ENCODE measurements at regions not wholly inside any gene's neighbourhood (a gene's known extent, or its start where the extent isn't known, plus 50 kb on each side); places are given as distances from the start of the nearest gene placed in this dataset.

- H3K9me2 ChIP-seq (replicated peaks; ENCODE audit: low read length) = no peaks in the 10 kb centered on the region
- no peaks in the 10 kb centered on the region for H3F3A ChIP-seq (ENCODE audit: low read length, unreplicated experiment)
- no peak overlapping the region for H3K27ac ChIP-seq (ENCODE audit: low read length)
- H3K79me2 ChIP-seq (ENCODE audit: low read length) = no peaks in the 10 kb centered on the region
- no peaks in the 10 kb centered on the region for H3K9me3 ChIP-seq (ENCODE audit: low read length)
- no TSS peak for BruUV-seq (replicated peaks)
- no peak overlapping the region for H2AFZ ChIP-seq (ENCODE audit: low read length)
- no peak for ATAC-seq
- POLR2A ChIA-PET (ENCODE audit: unreplicated experiment) = no interaction called here
- no peak overlapping the region for H3K4me3 ChIP-seq (ENCODE audit: low read length)
- intact Hi-C loops (cut with micrococcal nuclease) = no loop called here
- CTCF ChIA-PET = no interaction called here
- H3K4me2 ChIP-seq (ENCODE audit: low read length) = no peak overlapping the region
- no peak for DNase-seq
- no peaks in the 10 kb centered on the region for H3K4me1 ChIP-seq (ENCODE audit: insufficient read depth, low read length)
- no peak overlapping the region for H3K9ac ChIP-seq (ENCODE audit: low read length)
- no peaks in the 10 kb centered on the region for H4K20me1 ChIP-seq (ENCODE audit: low read length)
- TF ChIP-seq CTCF (conservative IDR thresholded peaks at IDR 0.05; ENCODE audit: low read depth, low read length) = no peak
- no peak for TF ChIP-seq EZH2 (IDR thresholded peaks at IDR 0.05; ENCODE audit: low read length, unreplicated experiment)
- no peak for TF ChIP-seq EZH2phosphoT487 (IDR thresholded peaks at IDR 0.05; ENCODE audit: borderline replicate concordance, low read length)
- no peaks in the 10 kb centered on the region for H3K27me3 ChIP-seq (ENCODE audit: low read length)
- H3K36me3 ChIP-seq (ENCODE audit: low read depth, low read length) = no peaks in the 10 kb centered on the region
Observed at GRCh38 chr1:87733386-87733785, 404.7 kb downstream of the LMO4 start.

GRCh38 chr1:87735750-87736149 lies 407.1 kb downstream of the LMO4 start:
- no peak overlapping the region for H3K4me2 ChIP-seq (ENCODE audit: low read length)
- no peaks in the 10 kb centered on the region for H3K9me3 ChIP-seq (ENCODE audit: low read length)
- no peaks in the 10 kb centered on the region for H3F3A ChIP-seq (ENCODE audit: low read length, unreplicated experiment)
- H3K79me2 ChIP-seq (ENCODE audit: low read length) = no peaks in the 10 kb centered on the region
- ChIA-PET CTCF (no interaction called here), POLR2A (ENCODE audit: unreplicated experiment) (no interaction called here)
- no peak overlapping the region for H3K9ac ChIP-seq (ENCODE audit: low read length)
- no peak overlapping the region for H2AFZ ChIP-seq (ENCODE audit: low read length)
- H4K20me1 ChIP-seq (ENCODE audit: low read length) = no peaks in the 10 kb centered on the region
- no peaks in the 10 kb centered on the region for H3K36me3 ChIP-seq (ENCODE audit: low read depth, low read length)
- no peaks in the 10 kb centered on the region for H3K27me3 ChIP-seq (ENCODE audit: low read length)
- ATAC-seq (no peak), DNase-seq (no peak)
- intact Hi-C loops (cut with micrococcal nuclease) = no loop called here
- no peaks in the 10 kb centered on the region for H3K4me1 ChIP-seq (ENCODE audit: insufficient read depth, low read length)
- H3K9me2 ChIP-seq (replicated peaks; ENCODE audit: low read length) = no peaks in the 10 kb centered on the region
- TF ChIP-seq CTCF (conservative IDR thresholded peaks at IDR 0.05; ENCODE audit: low read depth, low read length) = no peak
- TF ChIP-seq EZH2phosphoT487 (IDR thresholded peaks at IDR 0.05; ENCODE audit: borderline replicate concordance, low read length) = no peak
- TF ChIP-seq EZH2 (IDR thresholded peaks at IDR 0.05; ENCODE audit: low read length, unreplicated experiment) = no peak
- no peak overlapping the region for H3K4me3 ChIP-seq (ENCODE audit: low read length)
- H3K27ac ChIP-seq (ENCODE audit: low read length) = no peak overlapping the region
- BruUV-seq (replicated peaks) = no TSS peak

GRCh38 chr1:87739141-87739540 lies 410.5 kb downstream of the LMO4 start:
- DNase-seq (no peak), ATAC-seq (no peak)
- Histone ChIP-seq H3F3A (ENCODE audit: low read length, unreplicated experiment) (no peaks in the 10 kb centered on the region), H3K27me3 (ENCODE audit: low read length) (no peaks in the 10 kb centered on the region), H3K9me3 (ENCODE audit: low read length) (no peaks in the 10 kb centered on the region), H3K9me2 (replicated peaks; ENCODE audit: low read length) (no peaks in the 10 kb centered on the region), H3K4me2 (ENCODE audit: low read length) (no peak overlapping the region), H4K20me1 (ENCODE audit: low read length) (no peaks in the 10 kb centered on the region), H3K36me3 (ENCODE audit: low read depth, low read length) (no peaks in the 10 kb centered on the region), H3K79me2 (ENCODE audit: low read length) (no peaks in the 10 kb centered on the region), H3K4me3 (ENCODE audit: low read length) (no peak overlapping the region), H2AFZ (ENCODE audit: low read length) (no peak overlapping the region), H3K9ac (ENCODE audit: low read length) (no peak overlapping the region), H3K4me1 (ENCODE audit: insufficient read depth, low read length) (no peaks in the 10 kb centered on the region), H3K27ac (ENCODE audit: low read length) (no peak overlapping the region)
- POLR2A ChIA-PET (ENCODE audit: unreplicated experiment) = no interaction called here
- CTCF ChIA-PET = no interaction called here
- no peak for TF ChIP-seq CTCF (conservative IDR thresholded peaks at IDR 0.05; ENCODE audit: low read depth, low read length)
- no peak for TF ChIP-seq EZH2 (IDR thresholded peaks at IDR 0.05; ENCODE audit: low read length, unreplicated experiment)
- BruUV-seq (replicated peaks) = no TSS peak
- intact Hi-C loops (cut with micrococcal nuclease) = no loop called here

All from PC-3 (cell line).